GM19468 (cell line): ENCODE measurements at regions not wholly inside any gene's neighbourhood (a gene's known extent, or its start where the extent isn't known, plus 50 kb on each side); places are given as distances from the start of the nearest gene placed in this dataset.
"Not testable (repeated sequence)": the region's sequence is repeated elsewhere in the genome, so short reads cannot be mapped to it uniquely, and the experiment has no call there.

Source experiments
- ATAC-seq: cut with Tn5 transposase; IDR thresholded peaks from one replicate; pipeline ENCODE4 v1.9.1; 2021; ENCODE audit warnings: mild to moderate bottlenecking, moderate library complexity, moderate number of reproducible peaks; ENCODE audit not compliant: unreplicated experiment; ENCODE audit errors: extremely low read depth

GRCh38 chr17:33864758-33865229 lies 390.3 kb upstream of the CCL2 start:
- ATAC-seq: no peak

GRCh38 chr17:33868899-33869298 lies 386.2 kb upstream of the CCL2 start:
- no peak for ATAC-seq

- no peak for ATAC-seq
Measured at GRCh38 chr17:33870936-33871335, 384.1 kb upstream of the CCL2 start.

GRCh38 chr17:33871720-33872540 lies 383.2 kb upstream of the CCL2 start:
- no peak for ATAC-seq

GRCh38 chr17:33873201-33873617 lies 381.9 kb upstream of the CCL2 start:
- no peak for ATAC-seq

- no peak for ATAC-seq
Measured at GRCh38 chr17:33874617-33875060, 380.4 kb upstream of the CCL2 start.

- ATAC-seq: no peak
Measured at GRCh38 chr17:33875973-33876372, 379.1 kb upstream of the CCL2 start.

- not testable (repeated sequence) for ATAC-seq
Measured at GRCh38 chr17:33882273-33882672, 372.8 kb upstream of the CCL2 start.

GRCh38 chr17:33882677-33883076 lies 372.4 kb upstream of the CCL2 start:
- not testable (repeated sequence) for ATAC-seq

- no peak for ATAC-seq
Measured at GRCh38 chr17:33888455-33888854, 366.6 kb upstream of the CCL2 start.

- ATAC-seq: no peak
Measured at GRCh38 chr17:33889040-33889439, 366.0 kb upstream of the CCL2 start.

- no peak for ATAC-seq
Measured at GRCh38 chr17:33889766-33890165, 365.3 kb upstream of the CCL2 start.

- no peak for ATAC-seq
Measured at GRCh38 chr17:33892717-33893591, 362.1 kb upstream of the CCL2 start.

GRCh38 chr17:33895491-33895890 lies 359.6 kb upstream of the CCL2 start:
- ATAC-seq: no peak

GRCh38 chr17:33896263-33896662 lies 358.8 kb upstream of the CCL2 start:
- no peak for ATAC-seq

GRCh38 chr17:33901085-33901484 lies 354.0 kb upstream of the CCL2 start:
- no peak for ATAC-seq

GRCh38 chr17:33902901-33903449 lies 352.1 kb upstream of the CCL2 start:
- ATAC-seq: no peak

- no peak for ATAC-seq
Measured at GRCh38 chr17:33904476-33904875, 350.6 kb upstream of the CCL2 start.

GRCh38 chr17:33905338-33905800 lies 349.7 kb upstream of the CCL2 start:
- ATAC-seq: no peak

- ATAC-seq: no peak
Measured at GRCh38 chr17:33908363-33909064, 346.6 kb upstream of the CCL2 start.
